ENCODE measurements at regions not wholly inside any gene's neighbourhood (a gene's known extent, or its start where the extent isn't known, plus 50 kb on each side); places are given as distances from the start of the nearest gene placed in this dataset.
"Not testable (repeated sequence)": the region's sequence is repeated elsewhere in the genome, so short reads cannot be mapped to it uniquely, and the experiment has no call there.

- DNase-seq, result no peak
Observed at GRCh38 chr1:173301507-173301906, 94.4 kb upstream of the TNFSF4 start.

GRCh38 chr1:173302366-173302765, 95.2 kb upstream of the TNFSF4 start:
- no peak for DNase-seq

- DNase-seq, result no peak
Observed at GRCh38 chr1:173302890-173303829, 96.0 kb upstream of the TNFSF4 start.

- no peak for DNase-seq
Observed at GRCh38 chr1:173303984-173304383, 96.9 kb upstream of the TNFSF4 start.

- no peak for DNase-seq
Observed at GRCh38 chr1:173304529-173305227, 97.5 kb upstream of the TNFSF4 start.

- DNase-seq, result no peak
Observed at GRCh38 chr1:173307845-173308244, 100.7 kb upstream of the TNFSF4 start.

- no peak for DNase-seq
Observed at GRCh38 chr1:173314656-173315055, 107.5 kb upstream of the TNFSF4 start.

GRCh38 chr1:173315296-173315695, 108.2 kb upstream of the TNFSF4 start:
- no peak for DNase-seq

GRCh38 chr1:173318788-173319187, 111.7 kb upstream of the TNFSF4 start:
- DNase-seq, result no peak

GRCh38 chr1:173324352-173324751, 117.2 kb upstream of the TNFSF4 start:
- not testable (repeated sequence) for DNase-seq

GRCh38 chr1:173327987-173328386, 120.9 kb upstream of the TNFSF4 start:
- DNase-seq, result not testable (repeated sequence)

- no peak for DNase-seq
Observed at GRCh38 chr1:173328961-173329360, 121.8 kb upstream of the TNFSF4 start.

GRCh38 chr1:173329726-173330125, 122.6 kb upstream of the TNFSF4 start:
- no peak for DNase-seq

- DNase-seq, result no peak
Observed at GRCh38 chr1:173330149-173330951, 123.2 kb upstream of the TNFSF4 start.

GRCh38 chr1:173330952-173331548, 123.9 kb upstream of the TNFSF4 start:
- DNase-seq, result not testable (repeated sequence)

- DNase-seq, result no peak
Observed at GRCh38 chr1:173332026-173332425, 124.9 kb upstream of the TNFSF4 start.

- no peak for DNase-seq
Observed at GRCh38 chr1:173333581-173333980, 126.5 kb upstream of the TNFSF4 start.

GRCh38 chr1:173337126-173337525, 130.0 kb upstream of the TNFSF4 start:
- DNase-seq, result no peak

GRCh38 chr1:173341307-173341706, 134.2 kb upstream of the TNFSF4 start:
- no peak for DNase-seq

GRCh38 chr1:173341971-173342370, 134.8 kb upstream of the TNFSF4 start:
- no peak for DNase-seq

GRCh38 chr1:173342736-173343135, 134.4 kb upstream of the PRDX6 start:
- DNase-seq, result no peak

GRCh38 chr1:173344034-173344743, 132.9 kb upstream of the PRDX6 start:
- no peak for DNase-seq
